ENCODE measurements at regions not wholly inside any gene's neighbourhood (a gene's known extent, or its start where the extent isn't known, plus 50 kb on each side); places are given as distances from the start of the nearest gene placed in this dataset.

DNA sequence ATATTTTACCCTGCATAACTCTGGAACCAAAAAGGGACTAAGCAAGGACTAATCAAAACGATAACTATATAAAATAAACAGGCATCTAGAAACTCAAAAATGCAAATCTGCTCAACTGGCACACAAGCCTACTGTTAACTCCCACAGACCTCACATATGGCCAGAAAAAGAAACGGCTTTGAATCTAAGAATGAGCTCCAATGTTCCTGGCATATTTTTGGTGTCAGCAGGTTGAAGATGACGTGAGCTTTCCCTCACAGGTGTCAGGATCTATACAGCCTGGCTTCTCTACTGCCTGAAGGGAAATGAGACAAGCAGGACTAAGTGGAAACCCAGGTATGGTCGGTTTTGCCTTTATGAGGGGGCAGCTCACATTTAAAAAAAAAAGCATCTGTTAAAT is 120.1 kb upstream of the SPATA12 start:
- Histone ChIP-seq H3K79me1 (ENCODE audit: low read depth in 1 of 2, low read length in 2 of 2) (no peaks in the 10 kb centered on the region), H2BK15ac (ENCODE audit: low read depth, low read length) (no peak overlapping the region), H3K9me3 (ENCODE audit: control insufficient read depth, insufficient read depth, low read length) (no peaks in the 10 kb centered on the region), H2BK20ac (ENCODE audit: low read depth, low read length) (no peak overlapping the region), H4K5ac (ENCODE audit: low read depth, low read length) (no peak overlapping the region), H3K4me1 (ENCODE audit: control insufficient read depth, insufficient read depth, low read length) (no peaks in the 10 kb centered on the region), H2AK9ac (replicated peaks; ENCODE audit: low read depth, low read length, poor library complexity) (no peak overlapping the region), H2BK120ac (ENCODE audit: low read depth, low read length) (no peak overlapping the region), H3K9ac (ENCODE audit: low read depth, low read length) (no peak overlapping the region), H2AFZ (replicated peaks; ENCODE audit: low read length, poor library complexity) (no peak overlapping the region), H2AK5ac (ENCODE audit: low read depth, low read length) (no peak overlapping the region), H3K27ac (ENCODE audit: insufficient read depth, low read length) (no peak overlapping the region), H3K4ac (ENCODE audit: low read depth, low read length) (no peak overlapping the region), H3K4me3 (ENCODE audit: insufficient read depth, low read depth, low read length) (no peak overlapping the region), H3K23ac (ENCODE audit: low read depth, low read length) (no peak overlapping the region), H4K91ac (ENCODE audit: insufficient read depth, low read depth, low read length) (no peak overlapping the region), H4K20me1 (ENCODE audit: insufficient read depth, low read length) (no peaks in the 10 kb centered on the region), H3K56ac (ENCODE audit: extremely low read depth, insufficient read depth, low read length) (no peak overlapping the region), H3K14ac (replicated peaks; ENCODE audit: low read depth, low read length) (no peak overlapping the region), H3K27me3 (ENCODE audit: control insufficient read depth, insufficient read depth, low read length) (no peaks in the 10 kb centered on the region; the same call in 1 of the 2 replicates), H4K8ac (ENCODE audit: low read depth in 2 of 2, low read length in 2 of 2) (no peak overlapping the region), H3K18ac (ENCODE audit: low read depth, low read length) (no peak overlapping the region), H3K4me2 (ENCODE audit: low read depth, low read length) (no peak overlapping the region), H2BK5ac (ENCODE audit: low read depth, low read length, poor library complexity, severe bottlenecking) (no peak overlapping the region), H3K9me1 (ENCODE audit: insufficient read depth, low read length) (no peaks in the 10 kb centered on the region), H3K36me3 (ENCODE audit: control insufficient read depth, insufficient read depth, low read length) (no peaks in the 10 kb centered on the region)
- in situ Hi-C loops (cut with MboI; ENCODE audit: low sequenced_read_pairs): no loop called here
- dilution Hi-C loops (cut with HindIII; ENCODE audit: low sequenced_read_pairs, unreplicated experiment): no loop called here
- BruUV-seq (replicated peaks): no TSS peak
- 48% methylated on average over 2 of the region's 4 CpGs; no CpG with 5 or more reads in 1 of the 2 experiments for WGBS, 2 experiments (ENCODE audit: extremely low coverage in 2 of 2, insufficient read length in 1 of 2)
- ATAC-seq (ENCODE audit: low read depth): no peak
- POLR2A ChIA-PET (ENCODE audit: unreplicated experiment): no interaction called here
- CTCF ChIA-PET: no interaction called here
- intact Hi-C loops (cut with micrococcal nuclease): no loop called here
- DNase-seq: no peak
- TF ChIP-seq RFX5 (IDR thresholded peaks at IDR 0.05; ENCODE audit: low read depth, low read length): no peak
